ENCODE measurements at regions not wholly inside any gene's neighbourhood (a gene's known extent, or its start where the extent isn't known, plus 50 kb on each side); places are given as distances from the start of the nearest gene placed in this dataset.

DNA sequence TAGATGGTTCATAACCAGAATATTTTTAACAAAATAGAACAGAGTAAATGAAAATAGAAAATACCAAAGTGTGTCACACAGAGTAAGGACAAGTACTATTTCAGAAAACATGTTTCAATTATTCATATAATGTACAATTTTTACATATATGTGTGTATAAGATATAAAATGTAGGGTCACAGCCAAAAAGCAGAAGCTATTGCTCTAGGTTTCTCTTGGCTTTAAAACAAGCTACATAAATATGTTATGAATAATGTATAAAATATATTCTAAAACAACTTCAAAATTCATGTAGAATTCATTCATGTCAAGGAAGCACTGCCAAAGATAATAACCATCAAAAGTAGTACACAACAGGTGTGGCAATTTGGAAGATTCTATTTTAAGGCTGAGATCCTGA is 218.2 kb downstream of the TTC32 start:
- TF ChIP-seq SUZ12 (IDR thresholded peaks at IDR 0.05; ENCODE audit: extremely low read depth, insufficient read depth, insufficient read length) (no peak), ZNF274 (IDR thresholded peaks at IDR 0.05; ENCODE audit: low read depth, low read length) (no peak)
